Loucy (cell line): ENCODE measurements at regions not wholly inside any gene's neighbourhood (a gene's known extent, or its start where the extent isn't known, plus 50 kb on each side); places are given as distances from the start of the nearest gene placed in this dataset.

Source experiments
- CTCF ChIP-seq: fragments of 200-600 bp; sonication (generic); conservative IDR thresholded peaks from 2 replicates; pipeline ENCODE4 v1.5.1; 2014; ENCODE audit warnings: mild to moderate bottlenecking, antibody characterized with exemption, low read length
- EZH2phosphoT487 ChIP-seq: fragments of 200-600 bp; IDR thresholded peaks from 2 replicates; pipeline ENCODE4 v1.6.1; 2018; ENCODE audit warnings: antibody characterized with exemption, mild to moderate bottlenecking, moderate library complexity, borderline replicate concordance

- no peak for TF ChIP-seq CTCF
- no peak for TF ChIP-seq EZH2phosphoT487
Measured at GRCh38 chr12:39224971-39225370, 217.9 kb downstream of the KIF21A start.
